Activated naive CD4-positive, alpha-beta T cell treated with anti-CD3 and anti-CD28 coated beads for 36 hours (primary cell): ENCODE measurements at regions not wholly inside any gene's neighbourhood (a gene's known extent, or its start where the extent isn't known, plus 50 kb on each side); places are given as distances from the start of the nearest gene placed in this dataset.

Source experiments
- CTCF ChIA-PET: fragments of 350-600 bp; sonication (Branson Sonifier 250); formaldehyde crosslinking; loops from one replicate; lab custom pipeline; 2021; ENCODE audit warnings: antibody characterized with exemption; lab: Charles Lee
- DNase-seq: peaks from one replicate; pipeline ENCODE4 v3.0.0-alpha.2; 2020
- H3K27ac Mint-ChIP-seq: one replicate; pipeline ENCODE4 v1.8.0; 2021; ENCODE audit warnings: mild to moderate bottlenecking, mixed read lengths
- H3K27me3 Mint-ChIP-seq: one replicate; pipeline ENCODE4 v1.8.0; 2021; ENCODE audit warnings: low read depth, mixed read lengths
- H3K36me3 Mint-ChIP-seq: one replicate; pipeline ENCODE4 v1.8.0; 2021; ENCODE audit warnings: low read depth, mixed read lengths
- H3K4me1 Mint-ChIP-seq: one replicate; pipeline ENCODE4 v1.8.0; 2021; ENCODE audit warnings: low read depth, mixed read lengths
- H3K4me3 Mint-ChIP-seq: one replicate; pipeline ENCODE4 v1.8.0; 2021; ENCODE audit warnings: mild to moderate bottlenecking, moderate library complexity, mixed read lengths
- H3K9me3 Mint-ChIP-seq: one replicate; pipeline ENCODE4 v1.8.0; 2021; ENCODE audit warnings: mixed read lengths
- intact Hi-C: fragments of 100-400 bp; cut with micrococcal nuclease; formaldehyde crosslinking; loops from one replicate; pipeline ENCODE4 v1.15.1; 2023

DNA sequence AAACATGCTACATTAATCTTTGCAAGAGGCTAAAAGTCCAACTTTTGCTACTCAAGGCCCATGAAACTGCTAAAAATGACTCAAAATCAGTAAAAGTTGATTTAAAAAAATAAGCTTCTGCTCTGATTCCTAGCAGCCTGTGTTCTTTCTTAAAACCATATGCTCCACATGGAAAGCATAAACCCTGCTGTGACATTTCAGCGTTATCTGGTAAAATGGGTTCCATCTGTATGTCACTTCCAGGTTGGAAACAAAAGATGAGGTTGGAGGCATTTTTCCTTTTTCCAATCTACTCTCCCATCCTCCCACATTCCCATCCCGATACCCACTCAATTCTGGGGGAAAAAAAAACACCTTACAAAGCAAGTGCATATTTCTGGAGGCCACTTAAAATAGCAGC is 439.5 kb downstream of the NEBL start:
- H3K4me1 Mint-ChIP-seq: no peaks in the 10 kb centered on the region

DNA sequence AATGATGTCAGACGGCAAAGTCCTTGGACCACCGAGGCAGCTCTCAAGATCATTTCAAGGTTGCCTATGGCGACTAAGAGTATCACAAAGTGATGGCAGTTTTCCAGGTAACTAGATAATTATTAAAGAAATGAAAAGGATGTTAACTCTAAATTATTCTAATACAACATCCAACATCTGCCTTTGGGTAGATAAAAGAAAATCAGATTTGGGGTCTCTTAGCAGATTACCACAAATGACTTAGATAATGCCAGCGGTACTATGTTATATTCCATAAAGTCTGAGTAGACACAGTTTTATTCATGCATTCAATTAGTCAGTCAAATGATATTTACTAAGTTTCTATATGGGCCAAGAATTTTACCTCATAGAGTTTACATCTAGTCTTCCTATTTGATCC is 441.3 kb downstream of the NEBL start:
- no peaks in the 10 kb centered on the region for H3K36me3 Mint-ChIP-seq
- CTCF ChIA-PET: no interaction called here
- peaks cover 3% of the 10 kb centered on the region for H3K9me3 Mint-ChIP-seq
- no peak overlapping the region for H3K4me3 Mint-ChIP-seq
- no peak for DNase-seq
- no peaks in the 10 kb centered on the region for H3K4me1 Mint-ChIP-seq
- H3K27ac Mint-ChIP-seq: no peak overlapping the region
- intact Hi-C loops: no loop called here
- no peaks in the 10 kb centered on the region for H3K27me3 Mint-ChIP-seq

More for the DNA sequence above, 439.5 kb downstream of the NEBL start:
- H3K27ac Mint-ChIP-seq: no peak overlapping the region
- CTCF ChIA-PET: interaction anchor here (0.6 kb wide), 1 partner anchor 25 kb away, joined by 3 read pairs; no protein-coding TSS in a partner anchor
- H3K9me3 Mint-ChIP-seq: peaks cover 8% of the 10 kb centered on the region
- H3K27me3 Mint-ChIP-seq: no peaks in the 10 kb centered on the region
- intact Hi-C loops: no loop called here
- H3K4me3 Mint-ChIP-seq: no peak overlapping the region
- H3K36me3 Mint-ChIP-seq: no peaks in the 10 kb centered on the region
- no peak for DNase-seq

DNA sequence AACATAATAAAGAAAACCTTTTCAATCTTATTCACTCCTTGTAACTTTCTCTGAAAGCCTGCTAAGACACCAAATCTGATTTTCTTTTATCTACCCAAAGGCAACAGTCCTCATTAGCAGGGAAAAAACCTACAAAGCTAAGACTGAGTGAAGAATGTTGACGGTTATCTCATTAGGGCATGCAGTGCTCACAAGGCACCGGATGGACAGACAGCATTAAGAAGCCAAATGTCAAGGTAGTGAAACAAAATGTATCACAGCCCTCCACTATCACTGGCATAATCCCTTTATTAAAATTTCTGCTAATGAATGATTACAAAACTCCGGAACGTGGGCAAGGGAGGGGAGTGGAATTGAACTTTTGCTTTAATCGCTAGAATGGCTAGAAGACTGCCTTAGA is 442.8 kb downstream of the NEBL start:
- H3K4me3 Mint-ChIP-seq: no peak overlapping the region
- CTCF ChIA-PET: no interaction called here
- intact Hi-C loops: no loop called here
- no peaks in the 10 kb centered on the region for H3K27me3 Mint-ChIP-seq
- no peaks in the 10 kb centered on the region for H3K9me3 Mint-ChIP-seq
- no peaks in the 10 kb centered on the region for H3K4me1 Mint-ChIP-seq
- DNase-seq: no peak
- H3K27ac Mint-ChIP-seq: no peak overlapping the region
- H3K36me3 Mint-ChIP-seq: no peaks in the 10 kb centered on the region

DNA sequence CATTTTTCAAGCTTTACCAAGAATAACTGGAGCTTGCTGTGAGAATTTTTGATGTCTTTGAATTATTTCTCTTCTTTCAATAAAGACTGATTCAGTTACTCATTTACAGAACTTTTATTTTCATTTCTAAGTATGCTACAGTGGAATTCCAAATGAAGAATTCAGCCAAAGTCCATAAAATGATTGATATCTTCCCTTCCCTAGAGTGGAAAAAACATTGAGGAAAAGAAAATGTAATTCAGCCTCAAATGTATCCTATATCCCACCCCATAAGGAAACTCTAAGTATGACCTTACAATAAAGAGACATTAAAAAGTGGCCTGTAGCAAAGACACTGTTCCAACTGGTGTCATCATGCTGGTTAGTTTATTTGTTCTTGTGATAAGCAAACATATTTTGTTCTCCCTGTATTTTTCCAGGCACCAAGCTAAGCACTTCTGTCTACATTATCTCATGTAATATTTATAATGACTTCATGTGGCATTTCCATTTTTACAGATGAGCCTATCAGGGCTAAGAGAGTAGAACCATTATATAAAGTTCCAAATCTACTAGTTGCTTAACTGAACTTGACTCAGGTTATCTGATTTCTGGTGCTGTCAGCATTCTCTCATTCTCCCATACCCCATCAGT is 450.4 kb downstream of the NEBL start:
- Mint-ChIP-seq H3K36me3 (no peaks in the 10 kb centered on the region), H3K9me3 (peaks cover 5% of the 10 kb centered on the region), H3K27me3 (no peaks in the 10 kb centered on the region), H3K4me3 (no peak overlapping the region), H3K27ac (no peak overlapping the region), H3K4me1 (no peaks in the 10 kb centered on the region)
- CTCF ChIA-PET: no interaction called here
- DNase-seq: no peak
- intact Hi-C loops: no loop called here

- Mint-ChIP-seq H3K36me3 (no peaks in the 10 kb centered on the region), H3K27me3 (no peaks in the 10 kb centered on the region), H3K4me1 (no peaks in the 10 kb centered on the region), H3K4me3 (no peak overlapping the region), H3K27ac (no peak overlapping the region), H3K9me3 (peaks cover 12% of the 10 kb centered on the region)
- DNase-seq: no peak
- CTCF ChIA-PET: no interaction called here
- intact Hi-C loops: no loop called here
These were observed 454.0 kb downstream of the NEBL start for GRCh38 chr10:20443094-20443493.

DNA sequence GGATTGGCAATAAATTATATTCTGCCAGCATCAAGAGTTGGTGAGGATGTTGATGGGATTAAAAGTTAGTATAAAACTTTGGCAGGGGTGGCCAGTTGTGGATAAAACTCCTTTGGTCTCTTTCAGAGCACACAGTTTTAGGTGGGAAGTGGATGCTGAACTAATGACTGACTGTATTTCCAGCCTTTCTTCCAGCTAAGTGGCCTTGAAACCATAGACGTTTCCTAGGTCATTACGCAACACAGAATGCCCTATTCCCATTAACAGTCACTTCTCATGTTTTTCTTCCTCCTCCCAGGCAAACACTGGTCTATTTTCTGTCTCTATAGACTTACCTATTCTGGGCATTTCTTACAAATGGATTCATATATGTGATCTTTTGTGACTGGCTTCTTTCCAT is 467.4 kb downstream of the NEBL start:
- CTCF ChIA-PET: no interaction called here
- H3K36me3 Mint-ChIP-seq: no peaks in the 10 kb centered on the region
- intact Hi-C loops: no loop called here
- no peak for DNase-seq
- peaks cover 13% of the 10 kb centered on the region for H3K9me3 Mint-ChIP-seq
- H3K27me3 Mint-ChIP-seq: no peaks in the 10 kb centered on the region
- no peak overlapping the region for H3K27ac Mint-ChIP-seq
- no peaks in the 10 kb centered on the region for H3K4me1 Mint-ChIP-seq
- no peak overlapping the region for H3K4me3 Mint-ChIP-seq

GRCh38 chr10:20427821-20428220 is 469.3 kb downstream of the NEBL start:
- Mint-ChIP-seq H3K27ac (no peak overlapping the region), H3K36me3 (no peaks in the 10 kb centered on the region), H3K27me3 (no peaks in the 10 kb centered on the region), H3K4me3 (no peak overlapping the region), H3K4me1 (no peaks in the 10 kb centered on the region), H3K9me3 (peaks cover 12% of the 10 kb centered on the region)
- intact Hi-C loops: no loop called here
- CTCF ChIA-PET: no interaction called here
- no peak for DNase-seq

DNA sequence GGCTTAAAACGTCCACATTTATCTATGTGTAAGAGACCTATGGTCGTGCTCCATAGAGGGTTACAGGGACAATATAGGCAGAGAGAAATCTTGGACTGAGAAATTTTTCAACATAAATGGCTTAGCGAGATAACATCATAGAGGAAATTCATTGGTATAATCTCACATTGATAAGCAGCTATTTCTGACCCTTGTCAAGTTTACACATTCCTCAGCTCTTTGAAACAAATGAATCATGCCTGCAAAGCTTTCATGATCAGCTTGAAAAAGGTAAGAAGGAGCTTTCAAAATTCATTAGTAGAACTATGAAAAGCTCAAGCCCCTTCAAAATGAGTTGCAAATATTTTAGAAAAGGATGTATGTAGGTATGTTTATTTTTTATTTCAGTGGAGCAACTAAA is 478.8 kb downstream of the NEBL start:
- Mint-ChIP-seq H3K4me3 (no peak overlapping the region), H3K27me3 (no peaks in the 10 kb centered on the region), H3K36me3 (no peaks in the 10 kb centered on the region), H3K4me1 (no peaks in the 10 kb centered on the region), H3K27ac (no peak overlapping the region), H3K9me3 (peaks cover 20% of the 10 kb centered on the region)
- no peak for DNase-seq
- intact Hi-C loops: no loop called here
- CTCF ChIA-PET: no interaction called here

GRCh38 chr10:20417791-20418190 is 479.3 kb downstream of the NEBL start:
- CTCF ChIA-PET: no interaction called here
- intact Hi-C loops: no loop called here
- Mint-ChIP-seq H3K27me3 (no peaks in the 10 kb centered on the region), H3K4me1 (no peaks in the 10 kb centered on the region), H3K36me3 (no peaks in the 10 kb centered on the region), H3K9me3 (peaks cover 20% of the 10 kb centered on the region), H3K4me3 (no peak overlapping the region), H3K27ac (no peak overlapping the region)
- no peak for DNase-seq

- no peaks in the 10 kb centered on the region for H3K4me1 Mint-ChIP-seq
- intact Hi-C loops: no loop called here
- CTCF ChIA-PET: no interaction called here
- DNase-seq: no peak
- H3K27ac Mint-ChIP-seq: no peak overlapping the region
- H3K36me3 Mint-ChIP-seq: no peaks in the 10 kb centered on the region
- H3K4me3 Mint-ChIP-seq: no peak overlapping the region
- peaks cover 15% of the 10 kb centered on the region for H3K9me3 Mint-ChIP-seq
- H3K27me3 Mint-ChIP-seq: no peaks in the 10 kb centered on the region
These were observed 481.4 kb downstream of the NEBL start for GRCh38 chr10:20415684-20416083.

DNA sequence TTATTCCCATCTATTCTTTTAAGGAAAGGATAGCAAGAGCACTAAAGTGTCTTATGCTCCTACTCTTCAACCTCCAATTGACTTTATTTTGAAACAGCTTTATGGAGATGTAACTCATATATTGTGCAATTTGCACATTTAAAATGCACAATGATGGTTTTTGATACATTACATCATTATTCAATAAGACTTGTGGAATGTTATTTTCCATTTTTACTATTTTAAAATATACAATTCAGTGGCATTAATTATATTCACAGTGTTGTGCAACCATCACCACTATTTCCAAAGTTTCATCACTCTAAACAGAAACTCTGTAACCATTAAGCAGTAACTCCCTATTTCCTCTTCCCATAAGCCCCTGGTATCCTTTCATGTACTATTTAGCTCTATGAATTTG is 489.8 kb downstream of the NEBL start:
- peaks cover 6% of the 10 kb centered on the region for H3K9me3 Mint-ChIP-seq
- DNase-seq: no peak
- no peaks in the 10 kb centered on the region for H3K4me1 Mint-ChIP-seq
- CTCF ChIA-PET: no interaction called here
- H3K4me3 Mint-ChIP-seq: no peak overlapping the region
- no peak overlapping the region for H3K27ac Mint-ChIP-seq
- H3K36me3 Mint-ChIP-seq: no peaks in the 10 kb centered on the region
- H3K27me3 Mint-ChIP-seq: no peaks in the 10 kb centered on the region
- intact Hi-C loops: no loop called here

GRCh38 chr10:20406281-20407104 is 490.6 kb downstream of the NEBL start:
- intact Hi-C loops: no loop called here
- peaks cover 6% of the 10 kb centered on the region for H3K9me3 Mint-ChIP-seq
- CTCF ChIA-PET: no interaction called here
- H3K27me3 Mint-ChIP-seq: no peaks in the 10 kb centered on the region
- no peak for DNase-seq
- H3K36me3 Mint-ChIP-seq: no peaks in the 10 kb centered on the region
- H3K4me3 Mint-ChIP-seq: no peak overlapping the region
- no peak overlapping the region for H3K27ac Mint-ChIP-seq
- no peaks in the 10 kb centered on the region for H3K4me1 Mint-ChIP-seq

GRCh38 chr10:20405761-20406160 is 491.4 kb downstream of the NEBL start:
- no peak for DNase-seq
- Mint-ChIP-seq H3K27me3 (no peaks in the 10 kb centered on the region), H3K9me3 (peaks cover 6% of the 10 kb centered on the region), H3K36me3 (no peaks in the 10 kb centered on the region), H3K4me1 (no peaks in the 10 kb centered on the region), H3K27ac (no peak overlapping the region), H3K4me3 (no peak overlapping the region)
- intact Hi-C loops: no loop called here
- CTCF ChIA-PET: no interaction called here
